Caco-2 (cell line): ENCODE measurements at regions not wholly inside any gene's neighbourhood (a gene's known extent, or its start where the extent isn't known, plus 50 kb on each side); places are given as distances from the start of the nearest gene placed in this dataset.

Source experiments
- BruUV-seq: library from RNA; stranded (reverse); fragments of 400-500 nt; replicated peaks from 2 replicates; lab custom pipeline; 2021; lab: Mats Ljungman, UMichigan
- CTCF ChIA-PET: fragments of 300-600 bp; sonication (Branson Sonifier 250); formaldehyde crosslinking; loops from one replicate; lab custom pipeline; 2022; ENCODE audit warnings: antibody characterized with exemption; lab: Charles Lee
- POLR2A ChIA-PET: fragments of 300-600 bp; sonication (Branson Sonifier 250); formaldehyde crosslinking; loops from one replicate; lab custom pipeline; 2022; ENCODE audit warnings: antibody characterized with exemption; lab: Charles Lee
- DNase-seq, 2 experiments: peaks; one replicate each; pipeline versions ENCODE4 v3.0.0 to v3.0.0-alpha.2; 2020 to 2022
- H3K27me3 ChIP-seq: replicated peaks from 2 replicates; pipeline ENCODE4 v1.6.0; 2011; ENCODE audit warnings: low read length; ENCODE audit not compliant: control insufficient read depth, insufficient read depth
- H3K36me3 ChIP-seq: 2 replicates; pipeline ENCODE4 v1.5.1; 2011; ENCODE audit warnings: low read length; ENCODE audit not compliant: control insufficient read depth, insufficient read depth
- H3K4me1 ChIP-seq: fragments of 250-450 bp; sonication (Bioruptor Pico); 2 replicates; pipeline ENCODE4 v1.5.1; 2020; ENCODE audit warnings: mild to moderate bottlenecking
- H3K4me3 ChIP-seq: 2 replicates; pipeline ENCODE4 v1.5.1; 2011; ENCODE audit warnings: low read depth, mild to moderate bottlenecking, control low read depth, low read length
- H3K9me3 ChIP-seq: fragments of 250-450 bp; sonication (Bioruptor Pico); 2 replicates; pipeline ENCODE4 v1.5.1; 2020; ENCODE audit warnings: mild to moderate bottlenecking, moderate library complexity
- H3K27ac Mint-ChIP-seq: one replicate; pipeline ENCODE4 v1.8.0; 2022; ENCODE audit warnings: mixed read lengths; ENCODE audit not compliant: unreplicated experiment
- H3K27me3 Mint-ChIP-seq: one replicate; pipeline ENCODE4 v1.8.0; 2022; ENCODE audit warnings: mixed read lengths; ENCODE audit not compliant: insufficient read depth, unreplicated experiment
- H3K36me3 Mint-ChIP-seq: one replicate; pipeline ENCODE4 v1.8.0; 2022; ENCODE audit warnings: mild to moderate bottlenecking, mixed read lengths; ENCODE audit not compliant: insufficient read depth, unreplicated experiment
- H3K4me1 Mint-ChIP-seq: one replicate; pipeline ENCODE4 v1.8.0; 2022; ENCODE audit warnings: low read depth, mixed read lengths; ENCODE audit not compliant: unreplicated experiment
- H3K4me3 Mint-ChIP-seq: one replicate; pipeline ENCODE4 v1.8.0; 2022; ENCODE audit warnings: mild to moderate bottlenecking, moderate library complexity, mixed read lengths; ENCODE audit not compliant: unreplicated experiment
- H3K9me3 Mint-ChIP-seq: one replicate; pipeline ENCODE4 v1.8.0; 2022; ENCODE audit warnings: mixed read lengths; ENCODE audit not compliant: unreplicated experiment
- intact Hi-C: fragments of 100-400 bp; cut with micrococcal nuclease; formaldehyde crosslinking; loops from one replicate; pipeline ENCODE4 v1.10.0; 2022; ENCODE audit not compliant: unreplicated experiment
- TF ChIP-seq, protein P1 (sequence below), 2 experiments: fragments of 200-600 bp in 1 of 2; IDR thresholded peaks; 1 replicate in 1 of 2; 2 replicates in 1 of 2; pipeline versions ENCODE4 v1.5.1 to v1.8.0; 2011 to 2022; ENCODE audit warnings: antibody characterized with exemption in 1 of 2, control low read depth in 1 of 2, inconsistent platforms in 1 of 2, low read depth in 1 of 2, low read length in 1 of 2, mild to moderate bottlenecking in 1 of 2, moderate library complexity in 1 of 2; ENCODE audit not compliant: insufficient read depth in 1 of 2, severe bottlenecking in 1 of 2, unreplicated experiment in 1 of 2

DNA sequence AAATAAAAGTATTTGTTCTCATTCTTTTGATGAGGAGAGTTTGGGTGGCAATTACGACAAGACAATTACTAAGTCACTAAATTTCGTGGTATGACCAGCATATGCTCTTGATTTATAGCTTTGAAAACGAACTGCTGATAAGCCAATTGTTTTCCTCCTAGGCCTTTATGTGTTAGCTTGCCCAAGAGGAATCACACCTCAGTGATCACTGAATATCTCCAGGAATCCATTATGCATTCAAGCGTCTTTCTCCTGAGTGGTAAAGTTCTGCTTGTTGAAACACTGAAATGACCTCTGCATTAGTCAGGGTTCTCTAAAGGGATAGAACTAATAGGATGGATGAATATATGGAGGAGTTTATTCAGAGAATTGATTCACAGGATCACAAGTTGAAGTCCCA is 677.7 kb upstream of the MEF2C start:
- Histone ChIP-seq H3K4me1 (no peaks in the 10 kb centered on the region), H3K9me3 (no peaks in the 10 kb centered on the region), H3K27me3 (no peaks in the 10 kb centered on the region), H3K36me3 (no peaks in the 10 kb centered on the region), H3K4me3 (no peak overlapping the region)
- Mint-ChIP-seq H3K9me3 (no peaks in the 10 kb centered on the region), H3K4me3 (no peak overlapping the region), H3K36me3 (no peaks in the 10 kb centered on the region), H3K27ac (no peak overlapping the region), H3K4me1 (no peaks in the 10 kb centered on the region), H3K27me3 (no peaks in the 10 kb centered on the region)
- ChIA-PET POLR2A (no interaction called here), CTCF (no interaction called here)
- intact Hi-C loops, result no loop called here
- TF ChIP-seq, protein P1, sequence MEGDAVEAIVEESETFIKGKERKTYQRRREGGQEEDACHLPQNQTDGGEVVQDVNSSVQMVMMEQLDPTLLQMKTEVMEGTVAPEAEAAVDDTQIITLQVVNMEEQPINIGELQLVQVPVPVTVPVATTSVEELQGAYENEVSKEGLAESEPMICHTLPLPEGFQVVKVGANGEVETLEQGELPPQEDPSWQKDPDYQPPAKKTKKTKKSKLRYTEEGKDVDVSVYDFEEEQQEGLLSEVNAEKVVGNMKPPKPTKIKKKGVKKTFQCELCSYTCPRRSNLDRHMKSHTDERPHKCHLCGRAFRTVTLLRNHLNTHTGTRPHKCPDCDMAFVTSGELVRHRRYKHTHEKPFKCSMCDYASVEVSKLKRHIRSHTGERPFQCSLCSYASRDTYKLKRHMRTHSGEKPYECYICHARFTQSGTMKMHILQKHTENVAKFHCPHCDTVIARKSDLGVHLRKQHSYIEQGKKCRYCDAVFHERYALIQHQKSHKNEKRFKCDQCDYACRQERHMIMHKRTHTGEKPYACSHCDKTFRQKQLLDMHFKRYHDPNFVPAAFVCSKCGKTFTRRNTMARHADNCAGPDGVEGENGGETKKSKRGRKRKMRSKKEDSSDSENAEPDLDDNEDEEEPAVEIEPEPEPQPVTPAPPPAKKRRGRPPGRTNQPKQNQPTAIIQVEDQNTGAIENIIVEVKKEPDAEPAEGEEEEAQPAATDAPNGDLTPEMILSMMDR (IDR thresholded peaks at IDR 0.05; ENCODE audit: insufficient read depth in 1 of 2, low read depth in 1 of 2, low read length in 1 of 2, severe bottlenecking in 1 of 2, unreplicated experiment in 1 of 2), result no peak
- DNase-seq, result no peak
- BruUV-seq, result no TSS peak

DNA sequence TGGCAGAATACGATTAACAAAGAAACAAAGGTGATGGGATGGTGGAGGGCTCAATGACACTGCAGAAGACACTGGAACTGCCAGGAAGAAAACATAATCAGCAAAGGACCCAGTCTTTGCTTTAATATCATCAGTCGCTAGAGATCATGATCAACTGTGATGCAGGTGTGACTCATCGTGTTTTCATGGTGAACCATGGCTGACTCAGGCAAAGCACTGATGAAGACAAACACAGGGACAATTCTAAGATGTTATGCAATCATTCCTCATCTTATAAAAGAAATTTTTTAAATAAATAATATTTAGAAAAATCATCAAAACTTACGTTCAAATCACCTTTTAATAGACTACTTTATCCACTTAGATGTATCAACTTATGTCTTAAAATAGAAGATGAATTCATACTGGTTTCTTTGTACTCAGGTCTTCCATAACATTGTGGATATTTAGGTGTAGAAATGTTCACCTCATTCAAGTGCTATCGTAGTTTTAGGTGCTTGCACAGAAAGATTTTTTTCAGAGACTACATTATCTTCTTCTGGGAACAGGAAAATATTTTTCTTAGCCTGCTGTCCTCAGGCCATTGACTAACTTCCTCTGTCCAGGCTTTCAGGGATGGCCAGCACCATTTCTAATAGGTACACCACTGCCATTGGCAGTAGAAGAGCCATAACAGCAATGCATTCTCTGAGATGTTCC is 673.4 kb upstream of the MEF2C start:
- intact Hi-C loops, result no loop called here
- Histone ChIP-seq H3K4me3 (no peak overlapping the region), H3K36me3 (no peaks in the 10 kb centered on the region), H3K27me3 (no peaks in the 10 kb centered on the region), H3K9me3 (no peaks in the 10 kb centered on the region), H3K4me1 (no peaks in the 10 kb centered on the region)
- Mint-ChIP-seq H3K4me3 (no peak overlapping the region), H3K4me1 (no peaks in the 10 kb centered on the region), H3K27me3 (no peaks in the 10 kb centered on the region), H3K27ac (no peak overlapping the region), H3K9me3 (no peaks in the 10 kb centered on the region), H3K36me3 (no peaks in the 10 kb centered on the region)
- no TSS peak for BruUV-seq
- POLR2A ChIA-PET, result no interaction called here
- CTCF ChIA-PET, result no interaction called here
- TF ChIP-seq, protein P1 (IDR thresholded peaks at IDR 0.05; ENCODE audit: insufficient read depth in 1 of 2, low read depth in 1 of 2, low read length in 1 of 2, severe bottlenecking in 1 of 2, unreplicated experiment in 1 of 2), result no peak
- no peak for DNase-seq

- H3K9me3 ChIP-seq, result no peaks in the 10 kb centered on the region; the same call in 1 of the 2 replicates
- Mint-ChIP-seq H3K4me1 (no peaks in the 10 kb centered on the region), H3K27me3 (peaks cover 2% of the 10 kb centered on the region), H3K36me3 (no peaks in the 10 kb centered on the region), H3K9me3 (no peaks in the 10 kb centered on the region), H3K4me3 (no peak overlapping the region), H3K27ac (no peak overlapping the region)
- no peak for DNase-seq
- ChIA-PET POLR2A (no interaction called here), CTCF (no interaction called here)
- H3K4me1 ChIP-seq, result no peaks in the 10 kb centered on the region
- H3K36me3 ChIP-seq, result no peaks in the 10 kb centered on the region
- BruUV-seq, result no TSS peak
- no peak overlapping the region for H3K4me3 ChIP-seq
- intact Hi-C loops, result no loop called here
- TF ChIP-seq, protein P1 (IDR thresholded peaks at IDR 0.05; ENCODE audit: insufficient read depth in 1 of 2, low read depth in 1 of 2, low read length in 1 of 2, severe bottlenecking in 1 of 2, unreplicated experiment in 1 of 2), result no peak
- H3K27me3 ChIP-seq, result no peaks in the 10 kb centered on the region
Measured at GRCh38 chr5:89546657-89547056, 663.7 kb upstream of the MEF2C start.
